Left forelimb (tissue), 1 donor: ENCODE measurements at regions not wholly inside any gene's neighbourhood (a gene's known extent, or its start where the extent isn't known, plus 50 kb on each side); places are given as distances from the start of the nearest gene placed in this dataset.
"Not testable (repeated sequence)": the region's sequence is repeated elsewhere in the genome, so short reads cannot be mapped to it uniquely, and the experiment has no call there.

Experiments
- DNase-seq: peaks from one replicate; pipeline ENCODE4 v3.0.0-alpha.2; 2018; ENCODE audit warnings: low spot score

DNA sequence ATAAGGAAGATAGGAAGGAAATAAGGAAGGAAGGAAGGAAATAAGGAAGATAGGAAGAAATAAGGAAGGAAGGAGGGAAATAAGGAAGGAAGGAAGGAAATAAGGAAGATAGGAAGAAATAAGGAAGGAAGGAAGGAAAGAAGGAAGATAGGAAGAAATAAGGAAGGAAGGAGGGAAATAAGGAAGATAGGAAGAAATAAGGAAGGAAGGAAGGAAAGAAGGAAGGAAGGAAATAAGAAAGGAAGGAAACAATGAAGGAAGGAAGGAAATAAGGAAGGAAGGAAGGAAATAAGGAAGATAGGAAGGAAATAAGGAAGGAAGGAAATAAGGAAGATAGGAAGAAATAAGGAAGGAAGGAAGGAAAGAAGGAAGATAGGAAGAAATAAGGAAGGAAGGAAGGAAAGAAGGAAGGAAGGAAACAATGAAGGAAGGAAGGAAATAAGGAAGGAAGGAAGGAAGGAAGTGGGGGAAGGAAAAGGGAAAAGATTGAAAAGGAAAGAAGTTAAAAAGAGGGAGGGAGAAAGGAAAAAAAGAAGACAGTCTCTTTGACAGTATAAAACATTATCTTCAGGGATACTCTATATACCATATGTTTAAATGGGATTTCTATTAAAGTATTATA, 227.1 kb downstream of the SP3 start:
- not testable (repeated sequence) for DNase-seq

DNA sequence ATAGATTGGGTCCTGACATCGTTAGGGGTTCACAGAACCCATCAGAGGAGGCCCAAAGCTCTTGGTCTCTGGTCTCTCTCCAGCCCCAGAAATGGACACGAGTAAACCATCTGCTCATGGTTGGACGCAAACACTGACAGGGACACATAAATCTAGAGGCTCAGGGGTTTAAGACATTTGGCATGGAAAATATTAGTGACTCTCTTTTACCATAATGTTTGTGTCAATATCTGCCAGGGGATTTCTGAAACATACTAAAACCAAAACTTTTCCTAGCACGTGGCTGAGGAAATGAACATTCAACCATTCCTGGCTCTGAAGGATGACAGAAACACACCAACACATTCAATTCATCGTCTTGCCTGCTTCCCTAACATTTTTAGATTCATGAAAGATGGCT, 226.2 kb downstream of the SP3 start:
- no peak for DNase-seq

DNA sequence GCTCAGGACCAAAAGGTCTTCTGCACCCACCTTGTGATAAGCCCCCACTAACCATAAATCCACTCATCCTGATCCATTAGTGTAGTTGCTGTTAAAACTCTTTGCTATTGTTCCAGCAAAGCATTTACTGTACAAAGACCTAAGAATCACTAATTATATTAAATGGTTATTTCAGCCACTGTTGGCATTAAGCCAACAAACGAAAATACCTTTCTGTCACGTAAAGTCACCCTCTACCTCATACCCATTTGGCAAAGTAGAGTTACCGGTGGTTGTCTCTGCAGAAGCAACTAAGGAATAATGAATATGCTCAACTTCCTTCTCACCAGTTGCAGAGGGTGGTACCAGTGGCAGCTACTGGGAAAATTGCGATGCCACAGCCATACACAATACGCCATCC, 224.5 kb downstream of the SP3 start:
- no peak for DNase-seq

DNA sequence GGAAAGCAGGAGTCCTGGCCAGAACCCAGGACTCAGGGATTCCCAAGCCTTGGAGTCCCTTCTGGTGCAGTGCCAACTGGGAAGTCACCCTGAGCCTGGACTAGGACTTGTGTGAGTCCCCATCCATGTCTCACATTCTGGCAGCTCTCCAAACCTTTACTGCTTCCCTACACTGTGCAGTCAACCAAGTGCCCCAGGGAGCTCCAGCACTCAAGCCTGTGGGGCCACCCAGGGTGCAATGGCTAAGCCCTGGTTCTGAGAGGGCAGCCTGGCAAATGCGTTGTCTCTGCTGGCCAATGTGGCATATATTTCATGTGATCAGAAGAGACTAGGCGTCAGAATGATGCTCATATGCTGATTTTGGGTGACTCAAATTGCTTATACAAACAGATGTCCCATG, 223.4 kb downstream of the SP3 start:
- DNase-seq = no peak

DNA sequence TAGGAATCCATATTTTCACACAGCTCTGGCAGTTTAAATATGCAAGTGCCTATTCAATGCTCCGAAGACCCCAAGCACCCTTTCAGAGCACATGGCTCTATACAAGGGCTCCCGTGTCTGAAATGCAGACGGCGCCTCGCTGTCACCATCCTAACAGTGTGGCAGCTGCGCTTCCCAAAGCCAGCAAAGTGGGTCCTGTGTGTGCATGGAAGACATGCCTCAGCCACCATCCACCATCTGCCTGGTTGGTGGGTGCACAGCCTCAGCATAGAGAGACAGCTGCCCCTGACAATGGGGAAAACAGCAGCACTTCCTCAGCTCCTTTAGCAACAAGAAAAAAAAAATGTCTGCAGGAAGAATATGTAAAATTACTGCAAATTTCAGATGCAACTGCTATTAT, 218.1 kb downstream of the SP3 start:
- no peak for DNase-seq

DNA sequence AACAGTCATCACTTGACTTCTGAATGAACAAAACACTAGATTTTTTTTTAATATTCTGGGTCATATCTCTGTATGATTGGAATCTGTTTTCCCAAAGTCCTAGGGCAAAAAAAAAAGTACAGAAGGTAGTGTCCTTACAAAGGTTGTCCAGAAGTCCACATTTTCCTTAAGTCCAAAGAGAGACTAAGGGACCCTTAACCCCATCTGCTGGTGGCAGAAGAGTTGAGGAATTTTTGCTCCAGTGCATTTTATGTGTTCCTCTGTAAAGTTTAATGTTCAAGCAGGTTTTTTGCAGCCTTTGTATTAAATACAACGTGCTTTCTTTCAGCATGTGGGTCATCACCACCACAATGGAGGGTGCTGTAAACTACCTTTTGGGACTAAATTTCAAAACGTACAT, 215.9 kb downstream of the SP3 start:
- DNase-seq = no peak

DNA sequence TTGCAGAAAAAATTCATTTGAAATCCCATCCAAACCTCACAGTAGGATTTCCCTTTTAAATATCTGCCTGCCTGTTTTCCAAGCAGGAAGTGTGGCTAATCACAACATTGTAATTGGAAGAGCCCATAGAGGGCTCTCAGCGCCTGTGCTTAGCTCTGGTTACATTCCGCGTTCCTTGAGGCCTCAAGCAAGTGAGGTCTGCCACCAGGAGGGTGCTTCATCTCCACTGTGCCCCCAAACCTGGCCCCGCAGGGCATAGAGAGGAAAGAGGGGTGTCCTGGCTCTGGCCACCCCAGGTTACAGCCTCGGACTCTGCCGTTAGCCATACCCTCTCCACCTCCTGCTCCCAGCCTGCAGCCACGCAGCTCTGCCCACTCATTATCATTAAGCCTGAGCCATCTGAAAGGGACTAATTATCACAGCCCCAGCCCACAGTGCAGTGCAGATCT, 214.8 kb downstream of the SP3 start:
- no peak for DNase-seq

DNA sequence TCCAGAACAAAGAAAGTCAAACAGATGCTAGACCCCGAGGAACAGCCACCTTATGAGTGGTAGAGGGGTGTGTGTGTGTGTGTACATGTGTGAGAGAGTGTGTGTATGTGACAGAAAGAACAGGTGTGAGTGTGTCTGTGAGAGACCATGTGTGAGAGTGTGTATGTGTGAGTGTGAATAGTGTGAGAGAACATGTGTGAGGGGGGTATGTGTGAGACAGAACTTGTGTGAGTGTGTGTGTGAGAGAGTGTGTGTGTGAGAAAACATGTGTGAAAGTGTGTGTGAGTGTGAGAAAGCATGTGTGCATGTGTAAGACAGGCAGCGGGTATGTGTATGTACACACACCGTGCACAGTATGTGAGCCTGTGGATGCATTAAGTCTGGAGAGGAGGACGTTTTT, 214.3 kb downstream of the SP3 start:
- DNase-seq = no peak

DNA sequence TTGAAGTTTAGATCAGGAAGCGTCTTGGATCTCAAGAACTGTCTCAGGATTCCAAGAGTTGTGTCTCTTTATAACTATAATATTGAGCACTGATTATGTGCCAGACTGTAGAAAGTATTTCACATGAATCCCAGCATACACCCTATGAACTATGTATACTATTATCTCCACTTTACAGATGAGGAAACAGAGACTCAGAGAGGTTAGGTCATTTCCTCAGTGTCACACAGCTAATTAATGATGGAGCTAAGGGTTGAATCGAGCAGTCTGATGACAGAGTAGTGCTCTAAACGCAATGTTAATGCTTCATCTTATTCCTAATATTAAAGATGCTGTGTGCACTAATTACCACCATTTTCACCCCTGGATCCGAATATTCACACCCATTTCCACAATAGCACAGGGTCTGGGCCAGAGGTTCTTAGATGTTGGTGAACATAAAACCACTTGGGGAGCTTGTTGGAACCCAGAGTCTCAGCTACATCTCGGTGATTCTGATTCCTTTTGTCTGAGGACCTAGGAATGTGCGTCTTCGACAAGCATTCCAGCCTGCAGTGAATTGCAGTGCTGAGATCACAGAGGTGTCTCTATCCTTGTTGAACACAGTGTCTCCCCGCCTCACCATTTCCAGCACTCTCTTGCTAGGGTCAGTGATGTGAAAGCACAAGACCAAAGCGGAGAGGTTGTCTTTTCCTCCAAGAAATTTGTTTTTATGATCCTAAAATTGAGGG, 213.8 kb downstream of the SP3 start:
- no peak for DNase-seq

DNA sequence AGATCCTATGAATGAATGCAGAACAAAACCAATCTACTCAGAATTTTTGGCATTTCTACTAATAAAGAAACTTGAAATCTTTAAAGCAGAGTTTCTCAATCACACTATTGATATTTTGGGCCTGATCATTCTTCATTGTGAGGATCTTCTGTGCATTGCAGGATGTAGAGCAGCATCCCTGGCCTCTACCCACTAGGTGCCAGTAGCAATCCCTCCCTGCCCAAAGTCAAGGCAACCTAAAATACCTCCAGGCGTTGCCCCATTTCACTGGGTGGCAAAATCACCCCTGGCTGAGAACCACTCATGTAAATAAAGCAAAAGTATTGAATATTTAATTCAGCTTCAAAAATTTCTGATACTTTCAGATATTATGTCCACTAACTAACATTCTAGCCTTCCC, 213.0 kb downstream of the SP3 start:
- DNase-seq = no peak

DNA sequence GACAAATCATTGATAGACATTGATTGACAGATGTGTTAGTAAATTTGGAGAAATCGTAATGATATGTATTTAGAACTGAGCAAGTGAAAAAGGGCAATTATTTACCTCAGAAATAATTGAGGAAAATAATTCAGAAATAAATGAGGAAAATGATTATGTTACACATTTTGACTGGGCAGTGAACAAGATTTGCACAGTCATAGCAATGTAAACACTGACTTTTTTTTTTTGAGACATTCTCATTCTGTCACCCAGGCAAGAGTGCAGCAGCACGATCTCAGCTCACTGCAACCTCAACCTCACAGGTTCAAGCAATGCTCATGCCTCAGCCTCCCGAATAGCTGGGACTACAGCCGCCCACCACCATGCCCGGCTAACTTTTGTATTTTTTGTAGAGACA, 211.7 kb downstream of the SP3 start:
- DNase-seq = no peak

DNA sequence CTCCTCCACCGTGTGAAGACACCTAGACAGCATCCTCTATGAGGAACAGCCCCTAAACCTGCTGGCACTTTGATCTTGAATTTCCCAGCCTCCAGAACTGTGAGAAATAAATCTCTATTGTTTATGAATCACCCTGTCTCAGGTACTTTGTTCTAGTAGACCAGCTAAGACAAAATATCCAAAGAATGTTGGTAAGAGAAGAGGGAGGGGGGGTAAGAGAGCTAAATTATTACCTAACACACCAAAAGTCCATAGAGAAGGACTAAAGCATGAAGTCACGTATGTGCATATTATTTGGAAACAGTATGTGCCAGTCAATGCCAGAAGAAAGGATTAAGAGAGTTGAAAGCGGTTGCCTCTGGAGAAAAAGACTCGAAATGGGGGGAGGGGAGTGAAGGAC, 211.0 kb downstream of the SP3 start:
- no peak for DNase-seq

DNA sequence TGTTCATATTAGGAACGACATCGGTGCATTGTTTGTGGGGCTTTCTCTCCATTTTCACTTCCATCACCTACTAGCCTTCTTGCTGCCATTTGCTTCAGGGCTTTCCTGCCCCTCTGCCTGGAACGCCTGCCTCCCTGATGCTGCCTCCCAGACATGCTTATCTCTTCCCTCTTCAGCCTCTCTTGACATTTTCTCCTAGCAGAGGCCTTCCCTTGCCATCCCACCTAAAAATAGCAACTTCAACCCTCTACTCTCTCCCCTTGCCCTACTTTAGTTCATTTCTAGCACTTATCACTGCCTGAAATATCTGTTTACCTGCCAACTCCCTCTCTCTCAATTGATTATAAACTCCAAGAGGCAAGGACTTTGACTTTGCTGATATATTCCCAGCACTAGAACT, 210.3 kb downstream of the SP3 start:
- no peak for DNase-seq

DNA sequence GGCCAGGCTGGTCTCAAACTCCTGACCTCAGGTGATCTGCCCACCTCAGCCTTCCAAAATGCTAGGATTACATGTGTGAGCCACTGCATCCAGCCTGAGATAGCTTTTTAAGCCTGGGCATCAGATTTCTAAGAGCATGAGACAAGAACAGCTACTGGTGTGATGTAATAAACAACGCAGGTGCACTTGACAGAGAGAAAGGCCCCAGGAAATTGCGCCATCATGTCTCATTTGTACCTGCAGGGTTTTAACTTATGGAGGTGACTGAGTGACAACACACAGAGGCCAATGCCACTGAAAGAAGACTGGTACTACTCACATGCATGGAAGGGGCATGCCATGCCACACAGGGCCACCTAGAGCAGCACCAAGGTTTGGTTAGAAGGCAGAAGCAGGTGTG, 209.4 kb downstream of the SP3 start:
- DNase-seq = no peak

DNA sequence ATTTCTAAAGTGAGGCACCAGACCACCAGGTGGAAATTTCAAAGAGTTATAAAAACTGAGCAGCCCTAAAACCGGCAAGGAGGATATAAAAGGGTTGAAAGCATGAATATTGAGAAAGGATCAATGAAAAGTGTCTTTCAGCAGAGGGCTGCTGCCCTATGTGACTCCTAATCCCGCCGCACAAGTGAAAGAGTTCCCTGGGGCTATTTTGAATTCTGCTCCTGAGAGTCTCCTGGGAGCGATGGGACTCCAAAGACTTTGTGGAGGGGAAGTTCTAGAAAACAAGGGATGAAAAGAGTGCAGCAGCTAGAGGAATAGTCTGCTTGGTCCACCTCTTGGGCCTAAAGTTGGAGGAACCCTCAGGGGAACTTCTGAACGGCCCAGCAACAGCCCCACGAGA, 205.2 kb downstream of the SP3 start:
- DNase-seq = no peak

DNA sequence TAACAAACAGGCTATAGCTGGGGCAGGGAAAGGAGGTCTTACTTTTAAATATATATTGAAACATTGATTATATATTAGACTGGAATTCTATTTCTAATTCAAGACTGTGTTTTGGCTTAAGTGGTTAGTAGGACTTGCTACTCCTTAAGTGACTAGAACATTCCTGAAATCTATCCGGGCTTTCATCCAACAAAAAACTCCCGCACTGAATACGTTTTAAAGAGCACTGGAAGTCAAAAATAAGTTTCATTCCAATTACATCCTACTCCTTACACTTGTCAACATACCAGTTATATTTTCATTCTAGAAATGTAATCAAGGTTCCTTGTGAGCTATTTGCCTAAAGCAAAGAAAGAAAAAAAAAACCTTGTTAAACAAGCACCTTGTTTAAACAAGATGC, 204.6 kb downstream of the SP3 start:
- no peak for DNase-seq

DNA sequence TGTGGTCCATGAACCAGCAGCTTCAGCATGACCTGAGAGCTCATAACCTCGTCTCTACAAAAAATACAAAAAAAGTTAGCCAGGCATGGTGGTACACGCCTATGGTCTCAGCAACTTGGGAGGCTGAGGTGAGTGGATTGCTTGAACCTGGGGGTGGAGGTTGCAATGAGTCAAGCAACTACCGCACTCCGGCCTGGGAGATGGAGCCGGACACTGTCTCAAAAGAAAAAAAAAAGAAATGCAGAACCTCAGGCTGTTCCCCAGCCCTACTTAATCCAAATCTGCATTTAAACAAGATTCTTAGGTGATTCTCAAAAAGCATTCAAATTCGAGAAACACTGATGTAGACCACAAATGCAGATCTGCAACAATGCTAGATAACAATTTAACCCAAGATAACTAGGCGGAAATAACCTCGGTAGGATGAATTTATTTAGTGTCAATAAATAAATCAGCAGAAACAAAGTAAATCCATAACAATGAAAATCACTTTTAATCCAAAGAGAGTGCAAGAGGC, 203.5 kb downstream of the SP3 start:
- no peak for DNase-seq

DNA sequence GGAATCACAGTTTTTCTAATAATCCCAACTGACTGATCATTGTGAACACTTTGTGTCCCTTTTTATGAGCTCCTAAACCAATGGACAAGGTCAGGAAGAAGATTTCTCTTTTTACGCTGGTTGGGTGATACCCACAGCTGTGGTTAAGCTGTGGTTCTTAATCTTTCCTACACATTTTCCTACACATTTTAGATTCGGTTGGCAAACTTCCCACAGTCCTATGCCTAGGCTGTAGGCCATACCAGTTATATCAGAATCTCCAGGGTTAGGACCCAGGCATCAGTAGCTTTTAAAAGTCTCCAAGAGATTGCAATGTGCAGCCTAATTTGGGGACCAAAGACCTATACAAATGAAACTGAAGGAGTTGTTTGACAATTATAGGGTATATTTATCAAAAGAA, 203.0 kb downstream of the SP3 start:
- DNase-seq = no peak

DNA sequence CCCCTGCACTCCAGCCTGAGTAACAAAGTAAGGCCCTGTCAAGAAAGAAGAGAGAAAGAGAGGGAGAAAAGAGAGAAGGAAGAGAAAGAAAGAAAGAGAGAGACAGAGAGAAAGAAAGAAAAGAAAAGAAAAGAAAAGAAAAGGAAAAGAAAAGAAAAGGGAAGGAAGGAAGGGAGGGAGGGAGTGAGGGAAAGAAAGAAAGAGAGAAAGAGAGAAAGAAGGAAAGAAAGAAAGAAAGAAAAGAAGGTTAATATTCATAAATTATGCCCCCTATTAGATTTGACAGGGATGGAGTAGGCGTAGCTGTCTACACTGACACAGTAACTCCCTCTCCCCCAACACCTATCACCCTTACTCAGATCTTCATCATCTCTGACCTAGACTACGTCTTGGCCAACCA, 202.3 kb downstream of the SP3 start:
- DNase-seq = no peak

DNA sequence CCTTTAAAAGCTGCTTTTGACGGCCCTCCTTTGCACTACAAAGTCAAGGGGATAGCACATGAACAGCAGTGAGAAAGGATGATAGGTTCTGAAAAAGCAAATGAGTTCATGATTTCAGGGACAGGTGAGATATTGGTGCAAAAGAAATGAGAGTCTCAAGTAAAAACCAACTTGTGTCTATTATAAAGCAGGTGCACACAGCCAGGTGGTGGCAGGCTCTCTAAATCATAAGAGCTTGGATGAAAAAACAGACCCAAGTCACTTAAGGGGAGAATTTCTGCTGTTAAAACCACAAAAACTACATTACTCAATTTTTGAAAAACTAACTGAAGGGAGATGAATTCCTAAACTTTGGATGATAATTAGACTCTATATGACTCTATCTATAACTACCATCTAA, 201.5 kb downstream of the SP3 start:
- DNase-seq = no peak

DNA sequence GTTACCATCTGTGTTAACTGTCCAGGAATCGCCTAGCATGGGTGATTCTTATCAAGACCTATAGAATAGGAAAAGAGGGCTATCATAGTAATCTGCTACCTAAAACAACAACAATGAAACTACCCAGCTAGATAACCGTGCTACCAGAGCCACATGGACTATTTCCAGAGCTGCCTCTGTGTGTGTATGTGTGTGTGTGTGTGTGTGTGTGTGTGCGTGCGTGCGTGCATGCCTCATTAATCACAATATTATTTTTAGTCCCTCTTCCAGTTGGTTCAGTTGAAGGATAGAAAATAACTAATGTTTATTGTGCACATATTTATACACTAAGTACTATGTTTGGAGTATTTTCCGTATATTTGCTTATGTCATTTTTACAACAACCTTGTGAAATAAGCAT, 201.1 kb downstream of the SP3 start:
- DNase-seq = no peak

DNA sequence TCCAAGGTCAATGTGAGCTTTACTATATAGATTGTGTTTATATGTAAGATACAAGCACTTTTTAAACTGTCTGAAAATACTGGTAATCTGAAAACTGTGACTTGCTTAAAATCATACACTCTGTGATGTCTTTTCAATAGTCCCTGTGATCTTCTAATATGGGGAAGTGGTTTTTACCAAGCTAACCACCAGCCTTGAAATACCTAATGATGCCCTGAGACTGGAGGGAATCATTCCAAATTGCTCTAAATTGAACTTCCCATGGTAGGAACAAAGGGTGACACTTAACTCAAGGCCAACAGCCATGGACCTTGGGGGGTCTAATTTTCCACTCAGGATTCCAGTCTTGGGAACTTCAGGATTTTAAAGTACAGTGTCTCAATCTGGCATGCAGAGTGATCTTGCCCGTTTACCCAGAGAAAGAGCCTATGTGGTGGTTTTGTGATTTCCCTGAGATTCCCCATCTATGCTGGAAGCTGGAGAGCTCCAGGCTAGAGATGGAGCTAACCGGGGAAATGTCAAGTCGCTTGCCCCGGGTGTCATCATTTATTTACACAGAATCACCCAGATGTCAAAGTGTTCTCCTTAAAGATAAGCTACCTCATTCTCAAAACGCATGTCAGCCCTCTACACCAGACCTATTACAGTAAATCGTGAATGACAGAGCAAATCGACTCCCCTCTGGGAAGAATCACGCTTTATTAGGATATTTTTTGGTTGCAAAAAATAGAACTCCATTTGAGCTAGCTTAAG, 198.5 kb downstream of the SP3 start:
- no peak for DNase-seq
